Gastroesophageal sphincter (tissue), 4 donors: ENCODE measurements at regions not wholly inside any gene's neighbourhood (a gene's known extent, or its start where the extent isn't known, plus 50 kb on each side); places are given as distances from the start of the nearest gene placed in this dataset.

Source experiments
- ATAC-seq: fragments of 150-250 bp; one replicate; pipeline ENCODE4 v1.9.1; 2016; ENCODE audit warnings: mild to moderate bottlenecking, moderate library complexity
- H3K27ac ChIP-seq, 4 donors: fragments of 200-600 bp; sonication (generic) in 3 of 4; 1 replicate in 3 of 4; 2 replicates in 1 of 4; pipeline ENCODE4 v1.5.1; 2016 to 2019
- H3K27me3 ChIP-seq: fragments of 200-600 bp; sonication (generic); one replicate; pipeline ENCODE4 v1.5.1; 2019
- H3K36me3 ChIP-seq, 2 donors: fragments of 200-600 bp; sonication (generic); one replicate each; pipeline ENCODE4 v1.5.1; 2019; ENCODE audit warnings: control low read depth in 1 of 2
- H3K4me1 ChIP-seq, 3 donors: fragments of 200-600 bp; sonication (generic); 1 replicate in 2 of 3; 2 replicates in 1 of 3; pipeline ENCODE4 v1.5.1; 2016 to 2019; ENCODE audit warnings: control low read depth in 2 of 3
- H3K4me3 ChIP-seq, 2 donors: fragments of 200-600 bp; sonication (generic); one replicate each; pipeline ENCODE4 v1.5.1; 2019; ENCODE audit warnings: mild to moderate bottlenecking in 1 of 2, moderate library complexity in 1 of 2
- H3K9me3 ChIP-seq, 3 donors: fragments of 200-600 bp; sonication (generic); one replicate each; pipeline ENCODE4 v1.5.1; 2017 to 2019; ENCODE audit warnings: control low read depth in 2 of 3
- CTCF ChIP-seq, 4 experiments: fragments of 200-600 bp in 2 of 4; fragments of 450-650 bp in 2 of 4; sonication (generic) in 1 of 4; IDR thresholded peaks; one replicate each; pipeline ENCODE4 v1.5.1; 2017 to 2019; ENCODE audit warnings: antibody characterized with exemption in 4 of 4, mild to moderate bottlenecking in 2 of 4, moderate library complexity in 2 of 4
- EP300 ChIP-seq: sonication (generic); formaldehyde crosslinking; IDR thresholded peaks from one replicate; pipeline ENCODE4 v1.6.1; 2017; ENCODE audit warnings: antibody characterized with exemption, mild to moderate bottlenecking
- POLR2A ChIP-seq, 2 donors: fragments of 450-650 bp; IDR thresholded peaks; one replicate each; pipeline ENCODE4 v1.6.1; 2017; ENCODE audit warnings: antibody characterized with exemption in 2 of 2, mild to moderate bottlenecking in 2 of 2, moderate library complexity in 1 of 2
- POLR2AphosphoS5 ChIP-seq: sonication (generic); formaldehyde crosslinking; IDR thresholded peaks from one replicate; pipeline ENCODE4 v1.6.1; 2017; ENCODE audit warnings: antibody characterized with exemption
- WGBS, 2 donors: methylation state at CpG; one replicate each; pipeline ENCODE4 v1.1.5; 2018; ENCODE audit warnings: low coverage in 1 of 2; 5-methylcytosine and 5-hydroxymethylcytosine counted together

- Histone ChIP-seq H3K4me3 (no peak overlapping the region), H3K9me3 (no peaks in the 10 kb centered on the region), H3K27ac (no peak overlapping the region), H3K27me3 (no peaks in the 10 kb centered on the region), H3K36me3 (no peaks in the 10 kb centered on the region), H3K4me1 (peaks cover 0 to 18% (median 3%) of the 10 kb centered on the region in 3 donors)
- ATAC-seq = no peak
- 64 to 100% methylated on average over 1 of the region's 1 CpG for WGBS, 2 donors
- no peak for TF ChIP-seq CTCF (IDR thresholded peaks at IDR 0.05)
Measured at GRCh38 chr14:29278301-29279263, 512.0 kb downstream of the FOXG1 start.

- WGBS, 2 donors = 25% methylated on average over 1 of the region's 1 CpG; no CpG with 5 or more reads in 1 of the 2 donors
Measured at GRCh38 chr14:29282169-29282568, 515.6 kb downstream of the FOXG1 start.

GRCh38 chr14:29290441-29290840, 523.9 kb downstream of the FOXG1 start:
- WGBS, 2 donors = 93% methylated on average over 2 of the region's 2 CpGs
- ATAC-seq = no peak
- Histone ChIP-seq H3K36me3 (no peaks in the 10 kb centered on the region), H3K9me3 (peaks cover 0 to 8% (median 0%) of the 10 kb centered on the region in 3 donors), H3K4me3 (no peak overlapping the region), H3K27me3 (no peaks in the 10 kb centered on the region), H3K27ac (no peak overlapping the region), H3K4me1 (no peaks in the 10 kb centered on the region)
- no peak for TF ChIP-seq POLR2AphosphoS5
- TF ChIP-seq POLR2A (IDR thresholded peaks at IDR 0.05) = no peak
- TF ChIP-seq EP300 = no peak
- no peak for TF ChIP-seq CTCF (IDR thresholded peaks at IDR 0.05)

More at GRCh38 chr14:29282169-29282568, 515.6 kb downstream of the FOXG1 start:
- H3K4me1 ChIP-seq = no peaks in the 10 kb centered on the region
- no peak for ATAC-seq
- no peak overlapping the region for H3K4me3 ChIP-seq
- no peaks in the 10 kb centered on the region for H3K9me3 ChIP-seq
- TF ChIP-seq EP300 (no peak), CTCF (IDR thresholded peaks at IDR 0.05) (no peak), POLR2AphosphoS5 (no peak), POLR2A (IDR thresholded peaks at IDR 0.05) (no peak)
- no peak overlapping the region for H3K27ac ChIP-seq
- no peaks in the 10 kb centered on the region for H3K27me3 ChIP-seq
- H3K36me3 ChIP-seq = no peaks in the 10 kb centered on the region

DNA sequence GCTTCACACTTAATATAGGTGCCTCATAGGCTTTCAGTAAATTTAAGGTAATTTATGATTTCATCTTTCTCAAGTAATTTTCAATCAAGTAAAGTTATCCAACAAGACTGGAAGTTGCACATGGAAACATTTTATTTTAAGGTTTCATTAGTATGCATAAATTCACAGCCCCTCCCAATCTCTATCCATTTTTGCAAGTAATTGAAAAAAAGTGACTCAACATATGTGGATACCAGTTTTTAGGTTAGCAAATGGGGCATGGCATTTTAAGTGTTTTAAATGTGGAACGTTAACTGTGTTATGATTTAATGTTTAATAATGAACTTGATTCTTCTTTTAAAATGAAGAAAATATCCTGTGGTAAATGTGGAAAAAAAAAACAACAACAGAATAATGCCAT, 532.8 kb downstream of the FOXG1 start:
- no peak overlapping the region for H3K27ac ChIP-seq
- no peaks in the 10 kb centered on the region for H3K4me1 ChIP-seq
- H3K4me3 ChIP-seq = no peak overlapping the region
- peaks cover 0 to 7% (median 0%) of the 10 kb centered on the region in 3 donors for H3K9me3 ChIP-seq
- no peak for TF ChIP-seq EP300
- no peak for TF ChIP-seq POLR2AphosphoS5
- TF ChIP-seq CTCF (IDR thresholded peaks at IDR 0.05) = no peak
- no peak for TF ChIP-seq POLR2A (IDR thresholded peaks at IDR 0.05)
- H3K36me3 ChIP-seq = no peaks in the 10 kb centered on the region
- no peaks in the 10 kb centered on the region for H3K27me3 ChIP-seq
- no peak for ATAC-seq
- WGBS, 2 donors = 62 to 65% methylated on average over 1 of the region's 1 CpG

GRCh38 chr14:29301571-29301970, 535.0 kb downstream of the FOXG1 start:
- ATAC-seq = no peak
- Histone ChIP-seq H3K9me3 (no peaks in the 10 kb centered on the region), H3K36me3 (no peaks in the 10 kb centered on the region)

More at GRCh38 chr14:29301571-29301970, 535.0 kb downstream of the FOXG1 start:
- TF ChIP-seq EP300 = no peak
- TF ChIP-seq CTCF (IDR thresholded peaks at IDR 0.05) = no peak
- TF ChIP-seq POLR2AphosphoS5 = no peak
- no peak for TF ChIP-seq POLR2A (IDR thresholded peaks at IDR 0.05)
- no peaks in the 10 kb centered on the region for H3K27me3 ChIP-seq
- H3K4me3 ChIP-seq = no peak overlapping the region
- H3K4me1 ChIP-seq = no peaks in the 10 kb centered on the region
- no peak overlapping the region for H3K27ac ChIP-seq
